HG02798 (cell line): ENCODE measurements at regions not wholly inside any gene's neighbourhood (a gene's known extent, or its start where the extent isn't known, plus 50 kb on each side); places are given as distances from the start of the nearest gene placed in this dataset.

Source experiments
- ATAC-seq: cut with Tn5 transposase; IDR thresholded peaks from one replicate; pipeline ENCODE4 v1.9.1; 2021; ENCODE audit warnings: mild to moderate bottlenecking; ENCODE audit not compliant: unreplicated experiment, poor library complexity

DNA sequence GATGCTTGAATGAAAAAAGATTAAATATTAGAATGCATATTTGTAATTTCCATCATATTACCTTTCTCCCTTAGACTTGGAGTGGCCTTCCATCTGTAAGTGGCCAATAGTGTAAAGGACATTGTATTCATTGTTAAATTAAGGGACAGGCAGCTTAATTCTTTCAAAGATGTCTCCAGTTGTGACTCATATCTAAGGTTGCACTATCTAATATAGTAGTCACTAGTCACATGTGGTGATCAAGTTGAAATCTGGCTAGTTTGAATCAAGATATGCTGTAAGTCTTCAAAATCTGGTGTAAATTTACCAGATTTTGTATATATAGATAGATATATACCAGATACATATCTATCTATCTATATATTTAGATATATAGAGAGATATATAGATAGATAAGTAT lies 52.4 kb upstream of the AGPS start:
- ATAC-seq, result no peak

GRCh38 chr2:177342736-177343135 lies 49.8 kb upstream of the AGPS start:
- ATAC-seq, result no peak
